Uterus (tissue), 3 donors: ENCODE measurements at regions not wholly inside any gene's neighbourhood (a gene's known extent, or its start where the extent isn't known, plus 50 kb on each side); places are given as distances from the start of the nearest gene placed in this dataset.

Experiments used
- DNase-seq, 2 donors: peaks; one replicate each; pipeline ENCODE4 v3.0.0-alpha.2; 2019 to 2020
- H3K27ac ChIP-seq, 2 donors: fragments of 200-600 bp; sonication (generic); 1 replicate in 1 of 2; 2 replicates in 1 of 2; pipeline ENCODE4 v1.5.1; 2016 to 2018
- H3K27me3 ChIP-seq, 2 donors: fragments of 200-600 bp; sonication (generic); one replicate each; pipeline ENCODE4 v1.5.1; 2018 to 2019; ENCODE audit warnings: control low read depth in 1 of 2
- H3K36me3 ChIP-seq, 2 donors: fragments of 200-600 bp; sonication (generic); one replicate each; pipeline ENCODE4 v1.5.1; 2019; ENCODE audit warnings: control low read depth in 1 of 2
- H3K4me1 ChIP-seq, 2 donors: fragments of 200-600 bp; sonication (generic); one replicate each; pipeline ENCODE4 v1.5.1; 2018 to 2019; ENCODE audit warnings: control low read depth in 1 of 2
- H3K4me3 ChIP-seq, 2 donors: fragments of 200-600 bp; sonication (generic); 1 replicate in 1 of 2; 2 replicates in 1 of 2; pipeline ENCODE4 v1.5.1; 2018 to 2019; ENCODE audit warnings: mild to moderate bottlenecking in 1 of 2
- H3K9me3 ChIP-seq, 2 donors: fragments of 200-600 bp; sonication (generic); one replicate each; pipeline ENCODE4 v1.5.1; 2019; ENCODE audit warnings: control low read depth in 1 of 2
- POLR2A ChIP-seq, 2 donors: fragments of 450-650 bp; IDR thresholded peaks; one replicate each; pipeline ENCODE4 v1.6.1; 2016; ENCODE audit warnings: antibody characterized with exemption in 2 of 2, mild to moderate bottlenecking in 1 of 2, moderate library complexity in 1 of 2
- intact Hi-C: fragments of 100-400 bp; cut with DNase I; formaldehyde crosslinking; loops from one replicate; pipeline ENCODE4 v1.15.1; 2023; ENCODE audit warnings: low total_unique reads
- TF ChIP-seq, protein P1 (sequence below), 4 experiments: fragments of 200-600 bp in 2 of 4; fragments of 450-650 bp in 2 of 4; sonication (generic) in 2 of 4; IDR thresholded peaks; one replicate each; pipeline ENCODE4 v1.5.1; 2016 to 2019; ENCODE audit warnings: antibody characterized with exemption in 4 of 4, mild to moderate bottlenecking in 2 of 4, moderate library complexity in 1 of 4
- donor health status: DM: yes; HTN: yes; CAD: no.

DNA sequence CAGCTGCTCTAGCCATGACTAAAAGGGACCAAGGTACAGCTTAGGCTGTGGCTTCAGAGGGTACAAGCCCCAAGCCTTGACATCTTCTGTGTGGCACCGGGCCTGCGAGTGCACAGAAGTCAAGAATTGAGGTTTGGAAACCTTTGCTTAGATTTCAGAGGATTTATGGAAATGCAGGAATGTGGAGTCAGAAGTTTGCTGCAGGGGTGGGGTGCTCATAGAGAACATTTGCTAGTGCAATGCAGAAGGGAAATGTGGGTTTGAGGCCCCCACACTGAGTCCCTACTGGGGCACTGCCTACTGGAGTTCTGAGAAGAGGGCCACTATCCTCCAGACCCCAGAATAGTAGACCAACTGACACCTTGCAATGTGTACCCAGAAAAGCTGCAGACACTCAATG, 624.9 kb upstream of the FTMT start:
- Histone ChIP-seq H3K9me3 (no peaks in the 10 kb centered on the region), H3K4me3 (no peak overlapping the region), H3K27me3 (no peaks in the 10 kb centered on the region), H3K36me3 (no peaks in the 10 kb centered on the region), H3K4me1 (no peaks in the 10 kb centered on the region), H3K27ac (no peak overlapping the region)
- DNase-seq = no peak
- TF ChIP-seq POLR2A (IDR thresholded peaks at IDR 0.05) = no peak
- TF ChIP-seq, protein P1, sequence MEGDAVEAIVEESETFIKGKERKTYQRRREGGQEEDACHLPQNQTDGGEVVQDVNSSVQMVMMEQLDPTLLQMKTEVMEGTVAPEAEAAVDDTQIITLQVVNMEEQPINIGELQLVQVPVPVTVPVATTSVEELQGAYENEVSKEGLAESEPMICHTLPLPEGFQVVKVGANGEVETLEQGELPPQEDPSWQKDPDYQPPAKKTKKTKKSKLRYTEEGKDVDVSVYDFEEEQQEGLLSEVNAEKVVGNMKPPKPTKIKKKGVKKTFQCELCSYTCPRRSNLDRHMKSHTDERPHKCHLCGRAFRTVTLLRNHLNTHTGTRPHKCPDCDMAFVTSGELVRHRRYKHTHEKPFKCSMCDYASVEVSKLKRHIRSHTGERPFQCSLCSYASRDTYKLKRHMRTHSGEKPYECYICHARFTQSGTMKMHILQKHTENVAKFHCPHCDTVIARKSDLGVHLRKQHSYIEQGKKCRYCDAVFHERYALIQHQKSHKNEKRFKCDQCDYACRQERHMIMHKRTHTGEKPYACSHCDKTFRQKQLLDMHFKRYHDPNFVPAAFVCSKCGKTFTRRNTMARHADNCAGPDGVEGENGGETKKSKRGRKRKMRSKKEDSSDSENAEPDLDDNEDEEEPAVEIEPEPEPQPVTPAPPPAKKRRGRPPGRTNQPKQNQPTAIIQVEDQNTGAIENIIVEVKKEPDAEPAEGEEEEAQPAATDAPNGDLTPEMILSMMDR (IDR thresholded peaks at IDR 0.05) = no peak
- intact Hi-C loops = no loop called here

DNA sequence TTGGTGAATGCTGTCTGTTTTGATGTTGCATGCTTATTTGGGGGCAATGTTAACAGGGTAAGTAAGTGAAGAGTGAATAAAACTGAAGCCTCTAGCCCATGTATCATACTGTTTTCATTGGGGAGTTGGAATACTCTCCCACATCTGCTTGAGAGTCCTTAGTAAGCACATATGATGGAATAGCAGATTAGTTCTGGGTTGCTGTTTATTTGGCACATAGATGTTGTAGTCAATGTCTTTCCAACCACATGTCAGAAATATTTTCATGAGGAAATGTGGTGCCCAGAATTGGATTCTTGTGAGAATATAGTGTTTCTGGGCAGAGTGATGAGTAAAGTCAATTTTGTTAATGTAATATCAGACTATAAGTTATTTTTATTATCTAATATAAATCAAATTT, 611.7 kb upstream of the FTMT start:
- DNase-seq = no peak
- Histone ChIP-seq H3K36me3 (no peaks in the 10 kb centered on the region), H3K27ac (no peak overlapping the region), H3K9me3 (no peaks in the 10 kb centered on the region), H3K4me1 (no peaks in the 10 kb centered on the region), H3K27me3 (no peaks in the 10 kb centered on the region), H3K4me3 (no peak overlapping the region)
- TF ChIP-seq, protein P1 (IDR thresholded peaks at IDR 0.05) = no peak
- TF ChIP-seq POLR2A (IDR thresholded peaks at IDR 0.05) = no peak
- intact Hi-C loops = no loop called here

DNA sequence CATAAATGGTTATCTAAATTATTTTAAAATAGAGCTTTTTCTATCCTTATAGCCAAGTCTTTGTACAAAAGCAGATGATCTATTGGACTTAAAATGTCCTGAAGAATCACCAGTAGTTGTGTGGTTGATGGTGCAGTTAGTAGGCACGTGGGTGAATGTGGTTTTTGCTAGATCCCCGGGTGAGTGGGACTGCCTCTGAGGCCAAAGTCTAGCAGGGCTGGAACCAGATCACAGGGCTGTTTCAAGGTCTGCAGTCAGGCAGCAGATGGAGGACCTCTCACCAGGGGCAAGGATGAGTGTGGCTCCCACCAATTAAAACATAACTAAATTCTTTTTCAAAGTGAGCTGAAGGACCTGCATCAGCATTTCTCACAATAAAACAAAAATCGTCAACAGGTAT, 604.7 kb upstream of the FTMT start:
- Histone ChIP-seq H3K4me1 (no peaks in the 10 kb centered on the region), H3K36me3 (no peaks in the 10 kb centered on the region), H3K27ac (no peak overlapping the region), H3K4me3 (no peak overlapping the region), H3K27me3 (no peaks in the 10 kb centered on the region), H3K9me3 (no peaks in the 10 kb centered on the region)
- intact Hi-C loops = no loop called here
- TF ChIP-seq, protein P1 (IDR thresholded peaks at IDR 0.05) = no peak
- TF ChIP-seq POLR2A (IDR thresholded peaks at IDR 0.05) = no peak
- no peak for DNase-seq

DNA sequence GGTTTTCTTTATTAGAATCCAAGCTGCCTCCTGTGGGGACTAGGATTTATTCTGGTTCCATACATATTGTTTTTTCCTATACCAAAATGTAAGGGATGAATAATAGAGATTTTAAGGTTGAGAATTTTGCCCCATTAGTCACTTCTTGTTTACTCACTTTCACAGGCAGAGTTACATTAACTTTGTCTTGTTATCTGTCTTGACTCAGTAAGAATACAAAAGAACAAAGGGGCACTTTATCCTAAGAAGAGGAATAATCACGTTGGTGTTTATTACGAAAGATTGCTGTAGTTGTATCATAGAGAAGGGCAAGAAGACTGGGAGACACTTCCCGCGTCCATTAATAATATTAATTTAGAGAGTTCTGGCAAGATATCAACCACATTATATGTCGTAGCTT, 599.7 kb upstream of the FTMT start:
- DNase-seq = no peak
- Histone ChIP-seq H3K9me3 (no peaks in the 10 kb centered on the region), H3K27ac (no peak overlapping the region), H3K27me3 (no peaks in the 10 kb centered on the region), H3K4me1 (no peaks in the 10 kb centered on the region), H3K4me3 (no peak overlapping the region), H3K36me3 (no peaks in the 10 kb centered on the region)
- no peak for TF ChIP-seq POLR2A (IDR thresholded peaks at IDR 0.05)
- TF ChIP-seq, protein P1 (IDR thresholded peaks at IDR 0.05) = no peak
- intact Hi-C loops = no loop called here

DNA sequence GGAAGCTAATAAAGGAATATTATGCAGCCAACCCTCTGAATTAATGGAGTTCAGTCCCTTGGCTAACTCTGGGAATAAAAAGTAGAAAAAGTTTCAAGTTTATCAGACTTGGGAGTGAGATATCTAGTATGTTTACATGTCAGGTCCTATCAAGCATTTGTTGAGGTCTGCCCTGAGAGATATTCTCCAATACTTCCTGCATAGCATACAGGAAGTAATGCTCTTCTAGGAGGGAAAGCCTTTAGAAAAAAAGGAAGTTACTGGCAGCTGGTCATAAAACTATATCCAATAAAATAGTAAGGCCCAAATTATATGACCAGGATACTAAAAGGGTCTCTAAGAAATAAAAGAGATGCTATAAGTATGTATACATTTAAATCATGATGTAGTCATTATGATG, 594.1 kb upstream of the FTMT start:
- Histone ChIP-seq H3K36me3 (no peaks in the 10 kb centered on the region), H3K4me1 (no peaks in the 10 kb centered on the region), H3K27me3 (no peaks in the 10 kb centered on the region), H3K27ac (no peak overlapping the region), H3K4me3 (no peak overlapping the region), H3K9me3 (no peaks in the 10 kb centered on the region)
- DNase-seq = no peak
- no peak for TF ChIP-seq POLR2A (IDR thresholded peaks at IDR 0.05)
- TF ChIP-seq, protein P1 (IDR thresholded peaks at IDR 0.05) = no peak
- intact Hi-C loops = no loop called here
